ENCODE measurements at regions not wholly inside any gene's neighbourhood (a gene's known extent, or its start where the extent isn't known, plus 50 kb on each side); places are given as distances from the start of the nearest gene placed in this dataset.

DNA sequence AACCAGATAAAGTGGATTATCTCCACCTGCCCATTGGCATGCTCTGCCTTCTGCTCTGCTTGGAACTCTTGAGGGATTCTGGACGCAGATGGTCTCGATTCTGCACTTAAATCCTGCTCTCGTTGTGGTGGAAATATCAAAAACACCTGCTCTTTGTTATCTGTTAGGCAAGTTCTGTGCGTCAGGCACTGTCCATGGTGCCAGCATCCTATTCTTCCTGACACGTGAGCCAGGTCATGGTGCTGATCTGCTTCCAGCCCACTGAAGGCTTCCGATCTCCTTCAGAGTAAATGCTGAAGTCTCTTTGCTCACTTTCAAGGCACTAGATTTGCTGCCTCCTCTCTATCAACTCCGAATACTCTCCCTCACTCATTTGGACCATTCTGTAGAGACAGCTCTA is 505.6 kb downstream of the HTR7 start:
- no peak for DNase-seq

DNA sequence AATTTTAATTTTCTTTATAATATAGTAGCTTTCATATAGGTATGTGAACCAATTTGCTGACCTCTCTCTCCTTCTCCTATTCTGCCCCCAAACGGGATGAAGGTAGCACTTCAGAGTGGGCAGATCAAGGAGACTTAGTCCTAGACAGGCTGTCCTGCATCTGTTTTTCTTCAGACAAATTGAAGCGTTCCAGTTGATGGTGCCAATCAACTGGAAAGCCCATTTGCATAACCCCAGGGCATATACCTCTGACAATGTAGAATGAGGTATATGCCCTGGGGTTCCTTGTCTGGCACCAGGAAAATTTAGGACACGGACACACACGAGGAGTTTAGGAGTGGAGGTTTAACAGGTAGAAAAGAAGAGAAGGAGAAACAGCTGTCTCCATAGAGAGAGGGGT is 502.9 kb downstream of the HTR7 start:
- DNase-seq: no peak

DNA sequence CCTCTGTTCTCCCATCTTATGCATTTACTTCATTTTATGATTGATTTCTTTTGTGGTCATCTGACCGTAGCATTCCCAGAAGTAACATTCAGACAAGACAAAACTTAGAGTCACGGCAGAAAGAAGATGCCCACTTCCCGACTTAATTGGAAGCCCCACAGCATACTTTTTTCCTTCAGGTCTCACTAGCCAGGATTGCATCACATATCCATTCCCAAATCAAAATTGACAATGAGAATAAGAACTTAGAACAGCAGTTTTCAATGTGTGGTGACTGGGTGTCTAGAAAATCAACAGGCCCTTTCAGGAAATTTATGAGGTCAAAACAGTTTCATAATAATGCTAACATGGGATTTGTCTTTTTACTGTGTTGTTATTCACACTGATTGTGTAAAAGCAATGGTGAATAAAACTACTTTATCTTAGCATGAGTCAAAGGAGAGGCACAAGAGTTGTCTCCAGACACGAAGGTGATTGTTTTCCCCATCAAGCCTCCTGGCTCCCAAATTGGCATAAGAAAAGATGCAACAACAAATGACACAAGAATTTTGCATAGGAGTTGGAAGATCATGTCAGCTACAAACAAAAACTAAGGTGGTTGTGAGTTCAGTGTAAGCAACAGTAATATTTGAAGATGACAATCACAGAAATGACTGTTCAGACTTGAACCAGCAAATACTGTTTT is 493.9 kb downstream of the HTR7 start:
- DNase-seq: no peak

DNA sequence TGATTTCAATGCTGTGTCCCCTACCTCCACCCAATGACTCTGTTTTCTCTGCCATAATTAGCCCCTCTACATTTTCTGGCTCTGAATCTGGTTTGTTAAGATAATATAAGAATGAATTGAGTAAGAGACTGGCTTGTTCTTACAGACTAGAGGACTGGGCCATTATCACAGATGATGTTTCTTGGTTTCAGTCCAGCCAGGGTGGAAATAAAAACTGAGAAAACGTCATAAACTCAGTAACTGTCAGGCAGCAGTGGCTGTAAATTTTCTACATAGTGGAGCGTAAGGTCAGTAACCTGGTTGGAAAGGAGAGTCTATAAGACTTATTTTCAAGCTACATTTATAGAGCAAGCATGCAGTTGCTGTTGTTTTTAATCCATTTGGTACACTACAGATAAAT is 485.4 kb downstream of the HTR7 start:
- no peak for DNase-seq

DNA sequence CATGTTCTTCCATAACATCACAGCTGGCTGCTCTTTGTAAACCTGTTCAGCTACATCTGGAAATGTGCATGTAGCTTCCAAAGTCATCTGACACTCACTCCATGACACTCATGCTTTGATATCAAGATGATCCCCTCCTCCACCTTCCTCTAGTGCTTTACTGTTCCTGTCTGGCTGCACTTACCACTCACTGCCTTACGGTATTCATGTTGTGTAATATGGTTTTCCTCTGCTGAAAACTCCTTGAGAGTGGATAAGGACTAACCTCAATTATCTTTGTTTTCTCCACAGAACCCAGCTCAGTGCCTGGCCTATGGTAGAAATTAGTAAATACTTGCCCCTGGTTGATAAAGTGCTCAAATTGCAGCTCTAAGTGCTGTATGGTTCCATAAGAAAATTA is 483.9 kb downstream of the HTR7 start:
- no peak for DNase-seq

DNA sequence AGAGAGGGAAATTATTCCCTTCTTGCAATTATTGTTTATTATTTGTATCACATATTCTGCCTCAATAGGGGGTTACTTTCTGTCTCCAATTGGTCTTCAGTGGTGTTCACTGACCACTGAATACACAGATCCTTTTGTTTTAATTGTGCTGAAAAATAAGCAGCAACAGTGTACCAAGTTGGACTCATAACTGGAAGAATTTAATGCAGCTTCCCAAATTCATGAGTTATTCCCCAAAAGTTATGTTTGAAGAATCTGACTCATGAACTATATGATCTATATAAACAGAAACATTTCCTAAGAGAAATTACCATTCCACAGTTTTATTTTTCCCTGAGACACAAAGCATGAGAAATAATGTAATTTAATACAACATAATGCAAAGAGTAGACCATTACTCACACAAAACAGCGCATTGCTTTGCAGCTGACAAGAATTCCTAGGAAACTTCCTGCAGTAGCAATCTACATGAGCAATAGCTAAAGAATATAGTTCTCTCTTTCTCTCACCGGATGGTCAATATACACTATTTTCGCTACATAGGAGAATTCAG is 479.2 kb downstream of the HTR7 start:
- DNase-seq: no peak

DNA sequence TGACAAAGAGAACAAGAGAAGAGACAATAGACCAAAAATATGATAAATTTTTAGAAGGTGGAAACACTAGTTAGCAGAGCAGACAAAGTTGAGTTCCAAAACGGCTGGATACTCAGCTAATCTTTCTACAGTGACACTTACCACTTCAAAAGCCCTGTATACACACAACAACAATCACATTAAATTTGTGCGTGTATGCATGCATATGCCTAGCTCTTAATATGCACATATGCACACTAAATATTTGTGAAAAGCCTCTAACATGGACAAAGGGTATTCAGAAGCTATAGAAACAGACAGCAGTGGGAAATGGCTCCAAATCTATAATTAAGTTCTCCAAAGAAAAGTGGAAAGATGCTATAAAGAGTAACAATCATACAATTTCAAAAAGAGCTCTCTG is 476.4 kb downstream of the HTR7 start:
- no peak for DNase-seq

DNA sequence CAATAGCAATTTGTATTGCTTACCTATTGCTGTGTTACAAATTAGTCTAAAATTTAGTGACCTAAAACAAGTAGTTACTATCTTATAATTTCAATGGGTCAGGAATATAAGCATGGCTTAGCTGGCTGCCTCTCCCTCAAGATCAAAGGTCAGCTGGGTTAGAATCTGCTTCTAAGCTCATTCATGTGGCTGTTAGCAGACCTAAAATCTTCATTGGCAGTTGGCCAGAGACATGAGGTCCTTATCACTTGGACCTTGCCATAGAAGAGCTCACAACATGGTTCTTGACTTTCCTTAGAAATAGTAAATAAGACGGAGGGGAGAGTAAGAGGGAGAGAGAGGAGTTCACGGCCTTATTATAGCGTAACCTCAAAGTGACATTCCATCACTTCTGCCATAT is 468.0 kb downstream of the HTR7 start:
- DNase-seq: no peak

DNA sequence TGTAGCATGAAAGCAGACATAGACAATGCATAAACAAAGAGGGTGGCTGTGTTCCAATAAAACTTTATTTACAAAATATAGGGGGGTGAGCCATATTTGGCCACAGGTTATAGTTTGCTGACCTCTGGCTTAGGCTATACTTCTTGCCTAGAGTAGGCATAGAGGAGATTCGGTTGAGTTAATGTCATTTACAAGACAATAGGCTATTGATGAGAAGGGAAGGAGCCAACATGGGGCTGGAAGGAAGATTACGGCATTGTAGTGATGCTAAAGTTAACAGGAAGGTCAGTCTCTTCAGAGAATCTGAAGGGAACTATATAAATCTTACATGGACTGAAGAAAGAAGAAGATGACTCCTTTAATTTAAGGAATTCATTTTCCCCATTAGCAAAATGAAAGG is 463.5 kb downstream of the HTR7 start:
- DNase-seq: no peak

DNA sequence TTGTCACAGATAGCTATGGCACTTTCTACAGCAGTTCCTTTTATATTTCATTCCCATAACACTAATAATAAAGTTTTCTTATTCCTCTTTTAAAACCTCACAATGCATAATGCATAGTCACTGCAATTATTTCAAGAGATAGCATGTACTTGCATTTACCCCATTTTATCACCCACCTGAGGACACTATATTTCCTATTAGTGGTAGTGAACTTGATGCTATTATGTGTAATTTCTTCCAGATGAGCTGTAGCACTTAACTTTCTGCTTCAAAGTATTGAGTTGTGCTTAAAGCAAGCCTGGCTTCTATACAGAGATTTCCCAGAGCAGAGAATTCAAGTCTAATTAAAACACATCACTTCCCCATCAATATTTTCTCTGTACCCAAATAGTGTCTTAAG is 461.1 kb downstream of the HTR7 start:
- DNase-seq: no peak

DNA sequence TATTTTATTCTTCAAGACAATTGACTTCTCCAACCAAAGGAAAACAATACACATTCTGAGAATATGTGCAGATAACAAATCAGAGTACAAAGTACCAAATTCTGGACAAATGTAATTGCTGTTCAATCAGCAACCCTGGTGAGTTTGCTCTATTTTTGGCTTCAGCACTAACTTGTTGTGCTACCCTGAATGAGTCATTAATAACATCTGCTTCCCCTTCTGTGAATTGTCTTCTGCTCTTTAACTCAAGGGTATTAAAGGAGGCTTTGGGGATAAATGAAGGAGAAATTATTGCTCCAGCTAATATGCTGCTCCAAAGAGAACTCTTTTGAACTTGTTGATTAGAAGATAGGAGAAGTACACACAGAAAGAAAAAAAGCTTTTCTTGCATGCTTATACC is 459.3 kb downstream of the HTR7 start:
- DNase-seq: no peak

DNA sequence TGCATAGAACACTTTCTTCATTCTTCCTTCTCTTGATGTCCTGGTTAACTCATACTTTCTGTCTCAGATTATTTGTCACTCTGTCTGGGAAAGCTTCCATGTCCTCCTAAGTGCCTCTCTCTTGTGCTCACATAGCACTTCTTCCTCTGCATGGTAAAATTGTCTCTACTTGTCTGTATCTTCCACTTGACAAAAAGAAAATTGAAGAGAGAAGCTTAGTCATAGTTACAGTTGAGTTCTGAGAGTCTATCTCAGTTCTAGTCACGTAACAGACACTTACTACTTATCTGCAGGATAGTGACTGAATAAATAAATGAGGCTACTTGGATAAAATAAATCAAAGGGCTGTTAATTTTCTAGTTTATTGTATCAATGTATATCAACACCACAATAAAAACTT is 458.1 kb downstream of the HTR7 start:
- no peak for DNase-seq

DNA sequence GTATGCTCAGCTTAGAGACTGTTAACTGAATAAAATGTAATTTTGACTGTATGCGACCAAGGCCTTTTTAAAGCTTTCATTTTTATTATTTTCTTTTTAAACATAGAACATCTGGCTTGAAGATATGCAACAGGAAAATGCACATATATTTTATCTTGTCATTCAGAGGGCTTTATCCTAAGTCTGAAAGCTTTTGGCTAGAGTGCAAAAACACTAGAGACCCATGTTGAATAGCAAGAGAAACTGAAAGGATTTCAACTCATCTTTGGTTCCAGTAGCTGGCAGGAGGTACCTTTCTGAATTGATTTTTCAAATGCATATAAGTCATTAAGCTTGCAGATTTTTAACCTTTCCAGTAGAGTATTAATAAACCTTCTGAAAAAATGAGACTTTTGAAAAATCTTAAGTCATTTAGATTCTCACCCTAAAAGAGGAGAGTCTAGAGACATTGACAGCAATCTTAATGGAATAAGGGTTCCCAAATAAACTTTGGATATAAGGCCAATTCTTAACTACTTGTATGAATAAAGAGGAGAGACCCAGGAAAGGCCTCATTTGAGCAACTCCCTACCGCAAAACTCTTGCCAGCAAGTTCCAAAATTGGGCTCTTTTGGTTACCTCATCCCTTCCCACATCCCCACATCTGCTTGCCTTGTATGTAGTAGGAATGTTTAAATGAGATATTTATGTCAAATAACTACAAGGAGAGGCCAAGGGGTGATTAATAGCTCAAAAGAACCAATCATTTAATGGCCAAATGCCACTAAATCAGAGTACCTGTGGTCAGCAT is 454.4 kb downstream of the HTR7 start:
- no peak for DNase-seq

DNA sequence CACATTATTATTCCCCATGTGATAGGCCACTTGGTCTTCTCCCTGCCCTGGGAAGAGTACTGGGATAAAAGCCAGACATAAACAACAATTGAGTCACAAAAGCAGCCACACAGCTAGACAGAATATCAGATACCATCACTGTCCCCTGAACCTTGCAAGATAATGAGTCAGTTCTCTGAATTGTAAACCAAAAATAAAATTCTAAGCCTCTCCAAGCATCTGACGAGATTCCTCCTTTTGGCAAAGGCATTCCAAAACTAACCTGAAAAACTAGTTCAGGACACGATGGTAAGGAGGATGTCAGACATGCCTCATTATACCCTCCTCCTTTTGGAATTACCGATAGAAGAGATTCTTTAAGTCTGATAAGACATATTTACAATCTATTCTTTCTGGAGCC is 450.7 kb downstream of the HTR7 start:
- no peak for DNase-seq

DNA sequence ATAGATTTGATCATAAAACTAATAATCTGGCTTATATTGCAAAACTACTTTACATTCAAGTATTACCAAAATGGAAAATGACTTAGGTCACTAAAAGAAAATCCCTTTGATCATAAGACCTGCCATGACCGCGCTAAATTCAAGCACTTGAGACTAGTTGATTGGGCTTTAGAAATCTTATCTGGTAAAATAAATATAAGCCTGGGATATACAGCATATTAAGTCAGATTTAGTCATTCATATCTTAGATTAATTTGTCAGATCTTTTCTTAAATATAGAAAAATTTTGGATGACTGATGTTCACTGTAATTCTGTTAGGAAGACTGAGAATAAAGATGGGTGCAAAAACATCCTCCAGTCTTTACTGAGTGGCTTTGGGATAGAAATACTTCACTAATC is 450.0 kb downstream of the HTR7 start:
- DNase-seq: no peak

DNA sequence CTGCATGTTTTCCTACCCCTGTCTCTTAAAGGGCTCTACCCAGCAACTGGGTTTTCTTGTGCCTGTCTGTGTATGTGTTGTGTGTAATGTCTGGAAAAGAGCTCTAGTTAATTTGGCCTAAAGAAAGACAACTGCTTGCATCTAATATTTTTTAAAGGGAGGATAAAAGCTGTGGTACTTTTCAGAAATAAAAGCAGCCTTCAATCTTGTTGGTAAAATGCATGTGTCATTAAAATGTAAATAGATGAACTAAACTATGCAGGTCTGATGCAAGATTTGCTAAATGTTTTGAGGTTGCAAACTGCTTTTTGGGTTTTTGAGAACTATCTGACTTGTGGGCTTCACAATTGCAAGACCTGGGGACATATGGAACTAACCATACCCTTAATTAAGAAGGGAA is 445.3 kb downstream of the HTR7 start:
- no peak for DNase-seq

DNA sequence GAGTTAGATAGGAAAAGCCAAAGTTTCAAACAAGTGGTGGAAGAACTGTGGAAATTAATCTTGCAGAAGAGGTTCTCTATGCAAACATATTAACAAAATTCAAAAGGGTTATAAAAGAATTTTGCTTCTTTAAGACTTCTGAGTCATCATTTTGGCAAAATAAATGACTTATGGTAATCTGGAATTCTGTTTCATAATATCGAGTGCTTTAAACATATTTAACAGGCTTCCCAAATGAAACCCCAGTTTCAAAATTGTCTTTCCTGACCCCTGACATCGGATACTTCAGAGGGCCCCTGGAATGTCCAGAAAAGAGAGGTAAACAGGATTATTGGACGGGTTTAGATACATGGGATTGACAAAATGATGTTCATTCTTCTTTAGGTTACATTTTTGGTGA is 444.6 kb downstream of the HTR7 start:
- DNase-seq: no peak

DNA sequence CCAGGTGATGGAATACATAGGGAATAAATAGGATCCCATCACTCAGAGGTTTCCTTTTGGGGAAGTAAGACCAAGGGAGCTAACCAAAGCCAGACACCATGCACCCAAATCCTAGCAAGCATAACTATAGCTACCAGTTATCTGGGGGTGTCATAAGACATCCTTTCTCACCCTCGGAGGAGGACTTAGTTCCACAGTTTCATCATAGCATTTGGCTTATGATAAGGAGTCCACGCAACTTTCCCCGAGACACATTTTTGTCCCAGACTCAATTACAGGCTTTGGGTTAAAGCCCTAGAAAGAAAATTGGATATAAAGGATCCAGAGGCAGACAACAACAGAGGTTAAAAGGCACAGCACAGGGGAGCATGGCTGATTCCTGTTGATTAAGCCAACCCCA is 442.9 kb downstream of the HTR7 start:
- no peak for DNase-seq

DNA sequence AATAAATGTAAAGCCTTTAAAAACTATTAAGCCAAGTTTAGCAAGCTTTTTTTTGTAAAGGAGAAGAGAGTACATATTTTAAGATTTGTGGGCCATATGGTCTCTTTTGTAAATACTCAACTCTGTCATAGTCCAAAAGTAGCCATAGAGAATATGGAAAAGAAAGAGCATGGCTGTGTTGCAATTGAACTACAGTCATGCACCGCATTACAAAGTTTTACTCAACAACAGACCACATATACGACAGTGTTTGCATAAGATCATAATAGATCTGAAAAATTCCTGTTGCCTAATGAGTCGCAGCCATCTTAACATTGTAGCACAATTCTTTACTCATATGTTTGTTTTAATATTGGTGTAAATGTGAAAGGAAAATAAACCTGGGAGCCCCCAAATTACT is 440.8 kb downstream of the HTR7 start:
- DNase-seq: no peak

DNA sequence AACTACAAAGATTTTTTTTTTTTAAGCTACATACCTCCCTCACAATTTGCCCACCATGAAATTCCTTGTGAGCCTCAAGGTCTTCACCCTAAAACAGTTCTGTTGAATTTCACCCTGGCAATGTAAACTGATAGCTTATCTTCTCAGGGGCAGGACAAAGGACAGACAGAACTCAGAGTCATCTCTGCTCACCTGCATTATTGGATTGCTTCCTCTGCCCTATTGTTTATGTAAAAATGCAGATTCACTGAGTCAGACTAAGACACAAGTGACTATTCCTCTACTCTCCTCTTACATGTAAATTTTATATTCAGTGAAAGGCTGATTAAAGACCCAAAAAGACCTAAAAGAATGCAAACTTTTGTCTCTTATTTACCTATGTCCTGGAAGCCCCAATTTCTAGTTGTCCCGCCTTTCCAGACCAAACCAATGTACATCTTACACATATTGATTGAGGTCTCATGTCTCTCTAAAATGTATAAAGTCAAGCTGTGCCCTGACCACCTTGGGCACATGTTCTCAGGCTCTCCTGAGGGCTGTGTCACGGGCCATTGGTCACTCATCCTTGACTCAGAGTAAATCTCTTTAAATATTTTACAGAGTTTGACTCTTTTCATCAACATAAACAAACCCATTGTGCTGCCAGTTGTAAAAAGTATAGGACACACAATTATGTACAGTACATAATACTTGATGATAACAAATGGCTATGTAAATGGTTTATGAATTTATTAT is 440.2 kb downstream of the HTR7 start:
- DNase-seq: no peak

DNA sequence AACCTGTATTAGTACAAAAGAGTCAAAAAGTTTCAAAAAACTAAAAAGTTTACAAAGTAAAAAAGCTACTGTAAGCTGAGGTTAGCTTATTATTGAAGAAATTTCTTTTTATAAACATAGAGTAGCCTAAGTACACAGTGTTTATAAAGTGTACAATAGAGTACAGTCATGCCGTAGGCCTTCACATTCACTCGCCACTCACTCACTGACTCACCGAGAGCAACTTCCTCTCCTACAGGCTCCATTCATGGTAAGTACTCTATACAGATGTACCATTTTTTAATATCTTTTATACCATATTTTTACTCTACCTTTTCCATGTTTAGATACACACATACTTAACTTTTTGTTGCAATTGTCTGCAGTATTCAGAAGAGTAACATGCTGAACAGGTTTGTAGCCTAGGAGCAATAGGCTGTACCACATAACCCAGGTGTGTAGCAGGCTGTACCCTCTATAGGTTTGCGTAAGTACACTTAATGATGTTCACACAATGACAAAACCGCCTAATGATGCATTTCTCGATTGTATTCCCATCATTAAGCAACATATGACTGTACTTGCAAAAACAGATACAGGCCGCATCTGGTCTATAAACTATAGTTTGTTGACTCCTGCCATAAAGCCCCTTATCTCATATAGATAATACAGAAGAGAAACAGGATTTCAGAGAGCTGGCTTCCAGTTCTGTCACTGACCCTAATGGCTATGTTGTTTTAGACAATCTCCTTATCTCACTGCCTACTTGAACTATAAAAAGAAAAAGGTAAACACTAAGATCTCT is 438.8 kb downstream of the HTR7 start:
- no peak for DNase-seq

DNA sequence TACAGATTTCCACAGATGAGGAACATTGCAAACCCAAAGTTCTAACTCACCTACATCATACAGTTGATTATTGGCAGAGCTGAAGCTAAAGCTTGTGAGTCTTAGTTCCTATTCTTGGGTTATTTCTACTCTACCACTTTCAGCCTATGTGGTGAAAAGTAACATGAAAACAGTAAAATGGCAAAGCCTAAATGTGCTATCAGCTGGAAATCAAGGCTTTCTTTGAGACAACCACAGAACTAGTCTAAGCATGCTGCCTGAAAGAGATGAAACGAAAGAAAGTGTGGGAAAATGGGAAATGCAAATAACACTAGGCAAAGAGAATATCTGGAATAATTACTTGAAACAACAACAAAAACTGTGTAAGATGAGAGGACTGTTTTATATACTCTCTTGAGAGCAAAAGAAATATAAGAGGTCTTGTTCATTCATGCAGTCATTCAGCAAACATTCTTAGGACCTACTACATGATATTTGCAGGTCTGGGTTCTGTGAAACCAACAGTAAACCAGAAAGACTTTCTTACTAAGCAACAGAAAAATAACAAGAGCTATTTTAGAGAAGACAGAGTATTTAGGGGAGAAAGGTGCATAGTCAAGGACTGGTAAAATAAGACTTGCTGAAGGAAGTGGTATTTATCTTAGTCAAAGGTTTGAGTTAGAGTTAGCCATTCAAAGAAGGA is 437.1 kb downstream of the HTR7 start:
- DNase-seq: no peak
